ENCODE measurements at regions not wholly inside any gene's neighbourhood (a gene's known extent, or its start where the extent isn't known, plus 50 kb on each side); places are given as distances from the start of the nearest gene placed in this dataset.
A peak's percentile ranks its signal among the peaks of the same experiment; 100 is the strongest.

DNA sequence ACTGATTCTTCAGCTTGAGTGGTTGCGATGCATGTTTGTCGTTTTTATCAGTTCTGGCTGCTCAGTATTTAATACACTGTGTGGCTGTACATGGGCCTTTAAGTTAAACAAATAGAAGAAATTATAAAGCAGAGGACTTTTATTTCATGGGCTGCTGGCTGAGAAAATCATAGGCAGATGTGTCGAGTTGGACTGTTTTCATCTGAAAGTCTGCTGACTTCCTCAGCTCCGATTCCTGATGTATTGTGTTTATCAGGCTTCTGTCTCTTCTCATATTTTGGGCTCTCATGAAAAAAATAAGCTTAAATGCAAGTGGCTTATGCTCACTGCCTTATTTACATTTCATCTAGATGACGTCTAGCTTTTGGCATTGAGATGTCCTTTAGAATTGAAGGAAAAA, 129.5 kb upstream of the GGTLC1 start:
- TF ChIP-seq CTCF (IDR thresholded peaks at IDR 0.05; ENCODE audit: low read depth, low read length), result no peak
- in situ Hi-C loops (cut with HindIII; ENCODE audit: low sequenced_read_pairs), result no loop called here
- H3K4me3 ChIP-seq (ENCODE audit: low read depth, low read length), result no peak overlapping the region
- no peak for DNase-seq (ENCODE audit: low read depth, low spot score)

DNA sequence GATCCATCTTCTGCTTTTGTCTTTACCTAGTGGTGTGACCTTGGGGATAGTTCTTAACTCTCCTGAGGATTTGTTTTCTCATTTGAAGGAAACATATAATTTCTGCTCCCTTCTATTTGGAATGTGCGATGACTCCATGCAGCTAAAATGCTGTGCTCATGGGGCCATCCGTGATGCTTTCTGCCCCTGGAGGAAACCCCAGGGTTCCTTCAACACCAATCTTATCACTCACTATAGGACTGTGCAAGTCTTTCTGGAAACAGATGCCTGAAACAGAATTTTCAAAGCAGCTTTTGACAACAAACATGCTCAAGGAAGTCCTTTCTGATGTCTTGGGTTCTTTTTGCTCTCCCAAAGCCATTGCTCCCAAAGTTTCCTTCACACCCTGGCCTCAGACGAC, 128.8 kb upstream of the GGTLC1 start:
- DNase-seq (ENCODE audit: low read depth, low spot score), result no peak
- TF ChIP-seq CTCF (IDR thresholded peaks at IDR 0.05; ENCODE audit: low read depth, low read length), result no peak
- in situ Hi-C loops (cut with HindIII; ENCODE audit: low sequenced_read_pairs), result no loop called here
- H3K4me3 ChIP-seq (ENCODE audit: low read depth, low read length), result no peak overlapping the region

DNA sequence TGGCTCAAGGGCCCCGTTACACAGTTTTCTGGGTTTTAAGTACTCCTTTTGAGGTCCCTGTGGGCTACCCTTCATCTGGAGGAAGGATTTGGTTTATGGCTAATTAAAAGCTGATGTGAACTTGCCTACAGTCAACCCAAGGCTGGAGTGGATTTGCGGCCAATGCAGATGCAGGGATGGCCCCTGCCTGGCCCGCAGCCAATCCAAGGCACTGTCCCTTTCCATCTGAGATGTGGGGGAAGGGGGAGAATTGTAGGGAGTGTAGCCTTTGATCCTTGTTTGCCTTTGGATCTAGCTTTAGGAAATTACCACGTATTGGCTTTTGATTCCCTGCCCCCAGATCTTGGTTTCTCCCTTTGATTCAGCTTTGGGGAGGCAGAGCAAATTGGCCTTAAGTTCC, 128.0 kb upstream of the GGTLC1 start:
- no peak overlapping the region for H3K4me3 ChIP-seq (ENCODE audit: low read depth, low read length)
- TF ChIP-seq CTCF (IDR thresholded peaks at IDR 0.05; ENCODE audit: low read depth, low read length), result no peak
- no peak for DNase-seq (ENCODE audit: low read depth, low spot score)
- in situ Hi-C loops (cut with HindIII; ENCODE audit: low sequenced_read_pairs), result no loop called here

DNA sequence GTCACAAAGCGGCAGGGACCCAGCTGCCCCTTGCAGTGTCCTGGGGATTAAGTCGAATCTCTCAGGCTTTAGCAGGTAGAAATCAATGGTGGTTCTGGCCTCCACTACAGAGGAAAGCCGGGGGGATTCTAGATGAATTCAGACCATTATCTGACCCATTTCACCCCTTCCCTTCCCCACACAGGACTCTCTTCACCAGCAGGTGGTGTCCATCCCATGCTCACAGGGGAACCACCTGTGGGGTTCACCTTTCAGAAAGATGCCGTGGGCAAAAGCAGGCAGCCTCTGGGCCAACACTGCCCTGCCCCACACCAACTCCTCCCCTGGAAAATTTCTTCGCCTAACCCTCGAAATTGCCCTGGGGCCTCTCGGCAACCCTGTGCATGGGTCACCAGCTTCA, 123.8 kb upstream of the GGTLC1 start:
- TF ChIP-seq CTCF (IDR thresholded peaks at IDR 0.05; ENCODE audit: low read depth, low read length), result peak; percentile 1
- in situ Hi-C loops (cut with HindIII; ENCODE audit: low sequenced_read_pairs), result no loop called here

DNA sequence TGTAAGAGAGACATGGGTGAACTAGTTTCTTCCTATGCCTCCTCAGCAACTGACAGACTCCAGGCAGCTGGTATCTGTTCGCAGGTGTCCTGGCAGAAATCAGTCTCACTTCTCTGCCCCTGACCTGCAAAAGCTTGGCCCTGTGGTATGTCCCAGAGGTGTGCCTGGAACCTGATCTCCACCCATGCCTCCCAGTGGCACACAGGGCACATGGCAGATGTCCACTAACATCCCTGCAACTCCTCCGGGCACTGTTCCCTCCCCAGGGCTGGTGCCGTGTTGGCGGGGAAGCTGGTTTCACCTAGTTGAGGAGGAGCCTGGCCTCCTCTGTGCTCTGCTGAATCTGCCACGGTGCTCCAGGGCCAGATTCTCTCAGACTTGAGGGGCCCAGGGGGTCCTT, 123.3 kb upstream of the GGTLC1 start:
- H3K4me3 ChIP-seq (ENCODE audit: low read depth, low read length), result no peak overlapping the region
- no peak for TF ChIP-seq CTCF (IDR thresholded peaks at IDR 0.05; ENCODE audit: low read depth, low read length)
- no peak for DNase-seq (ENCODE audit: low read depth, low spot score)
- in situ Hi-C loops (cut with HindIII; ENCODE audit: low sequenced_read_pairs), result no loop called here

More for the DNA sequence above, 123.8 kb upstream of the GGTLC1 start:
- H3K4me3 ChIP-seq (ENCODE audit: low read depth, low read length), result no peak overlapping the region
- no peak for DNase-seq (ENCODE audit: low read depth, low spot score)

GRCh38 chr20:24109537-24109936, 121.0 kb upstream of the GGTLC1 start:
- in situ Hi-C loops (cut with HindIII; ENCODE audit: low sequenced_read_pairs), result no loop called here
- no peak for DNase-seq (ENCODE audit: low read depth, low spot score)
- no peak for TF ChIP-seq CTCF (IDR thresholded peaks at IDR 0.05; ENCODE audit: low read depth, low read length)
- H3K4me3 ChIP-seq (ENCODE audit: low read depth, low read length), result no peak overlapping the region

- no peak for DNase-seq (ENCODE audit: low read depth, low spot score)
- no peak for TF ChIP-seq CTCF (IDR thresholded peaks at IDR 0.05; ENCODE audit: low read depth, low read length)
- in situ Hi-C loops (cut with HindIII; ENCODE audit: low sequenced_read_pairs), result no loop called here
- H3K4me3 ChIP-seq (ENCODE audit: low read depth, low read length), result no peak overlapping the region
Measured at GRCh38 chr20:24109008-24109407, 120.4 kb upstream of the GGTLC1 start.
